HG03280 (cell line): ENCODE measurements at regions not wholly inside any gene's neighbourhood (a gene's known extent, or its start where the extent isn't known, plus 50 kb on each side); places are given as distances from the start of the nearest gene placed in this dataset.

Experiments
- ATAC-seq: cut with Tn5 transposase; IDR thresholded peaks from one replicate; pipeline ENCODE4 v1.9.1; 2021; ENCODE audit warnings: mild to moderate bottlenecking, moderate library complexity; ENCODE audit not compliant: unreplicated experiment

DNA sequence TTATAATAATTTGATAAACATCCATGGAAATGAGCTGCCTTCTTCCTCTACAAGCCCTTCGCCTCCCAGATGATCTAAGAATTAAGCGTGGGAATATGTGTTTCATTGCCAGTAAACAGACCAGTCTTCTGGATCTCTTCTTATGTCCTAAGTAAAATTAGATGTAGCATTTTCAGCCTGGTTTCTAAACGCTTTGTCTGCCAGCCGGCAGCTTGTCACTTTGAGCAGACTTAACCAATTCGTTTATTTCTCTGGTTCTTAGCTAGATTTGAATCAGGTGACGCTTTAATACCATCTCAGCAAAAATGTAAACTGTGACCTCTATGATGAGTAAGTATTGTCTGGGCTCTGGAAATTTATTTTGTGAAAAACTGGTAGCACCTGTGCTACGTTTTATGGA lies 380.6 kb upstream of the NUDT12 start:
- ATAC-seq = no peak

GRCh38 chr5:103942587-103943186 lies 380.1 kb upstream of the NUDT12 start:
- ATAC-seq = no peak

- ATAC-seq = no peak
Measured at GRCh38 chr5:103941596-103941995, 379.0 kb upstream of the NUDT12 start.

DNA sequence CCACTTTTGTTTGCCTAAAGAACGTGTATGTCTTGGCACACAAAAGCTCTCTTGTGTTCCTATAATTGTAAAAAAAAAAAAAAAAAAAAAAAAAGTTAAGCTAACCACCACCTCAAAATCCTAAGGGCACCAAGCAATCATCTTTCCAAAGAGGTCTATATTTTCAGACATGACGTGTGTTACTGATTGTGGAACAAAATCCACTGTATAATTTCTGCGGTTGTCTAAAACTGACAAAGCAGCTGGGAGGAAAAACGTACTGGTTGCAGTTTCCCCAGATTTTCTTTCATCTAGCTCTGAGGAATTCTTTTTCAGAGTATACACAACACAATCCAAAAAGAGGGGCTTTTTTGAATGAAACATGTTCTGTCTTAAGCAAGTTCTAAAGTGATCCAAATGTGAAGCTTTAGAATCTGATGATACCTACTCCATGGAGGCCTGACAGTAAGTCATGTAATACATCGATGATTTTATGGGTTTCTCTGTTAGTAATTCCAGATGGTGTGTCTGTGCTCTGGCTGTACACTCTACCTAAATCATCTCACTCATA lies 375.6 kb upstream of the NUDT12 start:
- no peak for ATAC-seq

DNA sequence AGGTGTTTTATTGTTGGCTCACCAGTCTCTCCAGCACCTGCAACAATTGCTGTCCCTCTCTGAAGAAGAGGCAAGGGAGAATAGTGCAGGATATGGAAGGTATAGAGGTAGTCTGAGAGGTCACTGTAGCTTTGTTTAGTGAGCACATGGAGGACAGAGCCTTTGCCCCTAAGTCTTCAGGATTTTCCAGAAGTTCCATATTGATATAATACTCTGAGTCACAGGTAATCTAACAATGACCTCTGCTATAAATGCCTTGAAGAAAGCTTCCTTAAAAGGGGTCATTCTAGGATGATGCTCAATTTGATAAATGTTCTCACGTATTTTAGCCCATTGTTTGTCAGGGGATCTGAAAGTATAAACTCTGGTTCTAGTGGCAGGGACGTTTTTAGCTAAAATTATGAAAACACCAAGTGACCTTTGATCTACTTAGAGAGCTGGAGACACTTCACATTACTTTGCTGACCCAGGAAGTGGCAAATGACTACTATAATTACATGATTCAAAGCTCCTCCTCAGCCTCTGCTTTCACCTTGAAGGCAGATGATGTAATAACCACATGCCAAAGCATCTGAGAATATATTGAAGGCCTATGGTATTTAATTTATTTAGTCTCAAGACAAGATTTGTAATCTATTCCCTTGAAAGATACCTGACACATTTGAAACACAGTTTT lies 366.9 kb upstream of the NUDT12 start:
- ATAC-seq = no peak

DNA sequence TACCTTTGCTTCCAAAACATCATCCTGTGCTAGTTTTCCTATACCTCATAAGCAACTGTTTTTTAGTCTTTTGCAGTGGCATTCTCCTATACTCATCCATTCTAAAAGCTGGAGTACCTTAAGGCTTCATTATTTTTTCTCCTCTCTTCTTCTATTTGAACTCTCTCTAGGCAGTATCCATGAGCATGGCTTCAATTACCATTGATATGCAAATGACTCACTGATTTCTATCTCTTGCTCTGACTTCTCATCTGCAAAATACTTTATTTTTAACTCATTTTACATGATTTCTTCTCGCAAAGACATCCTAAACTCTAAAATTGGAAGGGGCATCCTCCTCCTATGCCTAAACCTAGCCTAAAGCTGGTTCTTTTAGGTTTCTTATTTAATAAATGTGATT lies 365.1 kb upstream of the NUDT12 start:
- no peak for ATAC-seq

DNA sequence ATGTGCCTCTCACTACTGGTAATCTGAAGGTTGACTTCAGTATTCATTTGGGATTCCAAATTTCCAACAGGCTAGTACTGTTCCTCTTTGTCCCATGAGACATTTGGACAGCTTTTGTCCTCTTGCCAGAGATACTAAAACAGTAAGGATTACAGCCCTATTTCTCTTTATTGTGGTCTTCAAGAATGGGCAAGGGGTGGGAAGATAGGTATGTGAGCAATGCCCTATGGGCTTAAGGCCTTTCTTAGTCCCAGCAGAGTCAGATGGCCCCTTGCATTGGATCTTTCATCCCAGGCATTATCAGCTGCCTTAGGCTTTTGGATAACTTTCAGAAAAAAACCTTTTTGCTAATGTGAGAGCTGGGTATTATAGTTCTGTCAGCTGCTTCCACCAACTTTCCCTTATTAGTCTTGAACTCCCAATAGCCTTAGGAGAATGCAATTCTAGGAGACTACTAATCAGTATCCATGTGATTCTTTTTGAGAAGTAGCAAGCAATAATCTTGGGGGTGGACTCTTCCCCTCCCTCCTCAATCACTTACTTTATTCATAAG lies 361.1 kb upstream of the NUDT12 start:
- ATAC-seq = no peak

DNA sequence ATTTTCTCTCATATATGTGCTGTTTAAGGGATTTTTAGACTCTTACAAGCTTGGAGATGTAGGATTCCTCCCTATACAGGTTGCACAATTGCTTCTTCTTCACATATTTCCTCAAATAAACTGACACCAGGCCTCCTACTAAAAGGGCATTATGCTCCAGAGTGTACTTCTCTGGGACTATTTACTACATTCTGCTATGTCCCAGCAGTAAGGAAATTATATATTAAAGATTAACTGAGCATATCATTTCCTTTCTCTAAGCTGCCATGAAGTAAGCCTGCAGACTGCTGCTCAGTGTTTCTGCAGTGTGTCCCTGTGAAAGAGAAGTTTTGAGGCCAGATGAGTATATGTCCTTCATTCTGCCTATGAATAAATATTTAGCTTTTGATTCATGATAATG lies 356.9 kb upstream of the NUDT12 start:
- no peak for ATAC-seq

- ATAC-seq = no peak
Measured at GRCh38 chr5:103918668-103919367, 356.2 kb upstream of the NUDT12 start.

DNA sequence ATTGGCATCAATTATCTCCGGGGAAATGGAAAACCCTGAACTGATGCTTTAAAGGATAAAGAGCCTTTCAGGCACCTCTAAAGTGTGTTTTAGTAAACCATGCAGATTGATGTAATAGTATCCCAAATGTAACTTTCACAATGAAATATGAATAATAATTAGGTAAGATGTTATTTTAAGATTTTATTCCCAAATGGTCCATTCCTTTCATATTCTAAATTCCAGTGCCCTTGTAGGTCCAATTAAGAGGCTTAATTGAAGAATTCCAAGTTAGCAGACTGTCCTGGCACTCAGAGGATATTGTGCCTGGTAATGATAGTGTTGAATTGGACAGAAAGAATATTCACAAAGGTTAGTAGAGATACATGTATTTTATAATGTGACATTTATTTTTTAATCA lies 352.5 kb upstream of the NUDT12 start:
- ATAC-seq = no peak

DNA sequence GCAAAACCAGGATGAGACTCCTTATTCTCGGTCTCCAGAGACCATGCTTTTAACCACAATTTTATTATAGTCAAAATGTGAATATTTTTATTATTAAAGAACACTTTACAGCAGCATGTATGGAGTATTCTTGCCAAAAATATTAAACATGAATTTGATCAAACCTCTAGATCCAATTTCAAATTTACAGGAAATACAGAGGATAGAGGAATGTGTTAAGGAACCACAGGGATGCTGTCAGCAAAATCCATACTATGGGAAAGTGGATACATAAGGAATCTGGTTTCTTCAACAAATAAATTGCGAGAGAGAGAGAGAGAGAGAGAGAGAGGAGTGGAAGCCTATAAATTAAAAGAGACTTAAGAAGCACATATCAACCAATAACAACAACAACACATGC lies 348.2 kb upstream of the NUDT12 start:
- no peak for ATAC-seq

GRCh38 chr5:103910011-103910410 lies 347.4 kb upstream of the NUDT12 start:
- no peak for ATAC-seq

GRCh38 chr5:103909391-103909790 lies 346.8 kb upstream of the NUDT12 start:
- ATAC-seq = no peak

- no peak for ATAC-seq
Measured at GRCh38 chr5:103908336-103909080, 345.9 kb upstream of the NUDT12 start.

- ATAC-seq = no peak
Measured at GRCh38 chr5:103907001-103907400, 344.4 kb upstream of the NUDT12 start.

DNA sequence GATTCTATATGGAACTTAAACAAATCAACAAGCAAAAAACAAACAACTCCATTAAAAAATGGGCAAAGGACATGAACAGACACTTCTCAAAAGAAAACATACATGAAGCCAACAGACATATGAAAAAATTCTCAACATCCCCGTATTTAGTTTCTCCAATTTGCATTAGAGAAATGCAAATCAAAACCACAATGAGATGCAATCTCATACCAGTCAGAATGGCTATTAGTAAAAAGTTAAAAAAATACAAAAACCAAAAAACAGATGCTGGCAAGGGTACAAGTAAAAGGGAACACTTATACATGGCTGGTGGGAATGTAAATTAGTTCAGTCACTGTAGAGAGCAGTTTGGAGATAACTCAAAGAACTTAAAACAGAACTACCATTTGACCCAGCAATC lies 342.1 kb upstream of the NUDT12 start:
- no peak for ATAC-seq

DNA sequence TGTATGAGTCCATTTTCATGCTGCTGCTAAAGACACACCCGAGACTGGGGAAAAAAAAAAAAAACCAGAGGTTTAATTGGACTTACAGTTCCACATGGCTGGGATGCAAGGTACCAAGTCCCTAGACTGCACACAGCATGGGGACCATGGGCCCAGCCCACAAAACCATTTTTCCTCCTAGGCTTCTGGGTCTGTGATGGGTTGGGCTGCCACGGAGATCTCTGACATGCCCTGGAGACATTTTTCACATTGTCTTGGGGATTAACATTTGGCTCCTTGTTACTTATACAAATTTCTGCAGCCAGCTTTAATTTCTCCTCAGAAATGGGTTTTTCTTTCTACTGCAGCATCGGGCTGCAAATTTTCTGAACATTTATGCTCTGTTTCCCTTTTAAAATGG lies 340.3 kb upstream of the NUDT12 start:
- no peak for ATAC-seq

DNA sequence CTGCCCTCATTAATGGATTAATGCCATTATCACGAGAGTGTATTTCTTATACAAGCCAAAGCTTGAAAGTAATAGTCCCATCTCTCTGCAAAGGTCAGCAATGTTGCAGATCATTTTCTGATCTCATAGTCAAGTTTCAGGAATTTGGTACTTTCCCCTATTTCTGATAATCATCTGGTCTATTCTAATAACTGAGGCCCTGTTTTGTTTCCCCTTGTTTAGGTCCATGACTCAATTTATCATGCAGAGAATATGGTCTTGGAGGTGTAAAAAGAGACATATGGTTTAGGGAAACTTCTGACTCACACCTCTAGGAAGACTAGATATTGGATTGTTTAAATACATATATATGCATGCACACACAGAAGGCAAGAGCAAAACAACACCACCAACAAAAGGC lies 339.3 kb upstream of the NUDT12 start:
- ATAC-seq = no peak

- no peak for ATAC-seq
Measured at GRCh38 chr5:103896593-103896992, 334.0 kb upstream of the NUDT12 start.

DNA sequence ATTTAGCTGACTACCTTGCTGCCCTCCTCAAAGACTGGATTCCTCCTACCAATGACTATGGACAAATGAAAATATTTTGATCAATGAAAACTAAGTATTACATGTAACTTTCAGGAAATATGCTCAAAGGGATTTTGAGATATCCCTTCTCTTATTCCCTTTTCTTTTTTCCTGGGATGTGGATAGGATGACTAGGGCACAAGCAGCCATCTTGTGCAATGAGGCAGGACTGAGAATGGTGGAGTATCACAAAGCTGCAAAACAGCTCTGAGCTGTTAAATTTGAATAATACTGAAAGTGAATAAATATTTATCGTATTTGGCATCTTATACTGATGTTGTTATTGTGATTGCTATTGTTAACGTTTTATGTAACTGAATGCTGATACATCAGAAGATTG lies 333.1 kb upstream of the NUDT12 start:
- ATAC-seq = no peak

- no peak for ATAC-seq
Measured at GRCh38 chr5:103894882-103895281, 332.3 kb upstream of the NUDT12 start.
